Astrocyte (in vitro differentiated cells and primary cell): ENCODE measurements at regions not wholly inside any gene's neighbourhood (a gene's known extent, or its start where the extent isn't known, plus 50 kb on each side); places are given as distances from the start of the nearest gene placed in this dataset.

Source experiments
- CTCF ChIP-seq: IDR thresholded peaks from 2 replicates; pipeline ENCODE4 v1.5.1; 2011; ENCODE audit warnings: low read depth, mild to moderate bottlenecking, inconsistent platforms, low read length, moderate library complexity; ENCODE audit not compliant: insufficient read depth
- EZH2 ChIP-seq: IDR thresholded peaks from 2 replicates; pipeline ENCODE4 v1.6.1; 2012; ENCODE audit warnings: mild to moderate bottlenecking, low read length, inconsistent platforms; ENCODE audit not compliant: insufficient read depth

GRCh38 chr3:87733671-87734367 lies 325.0 kb downstream of the CGGBP1 start:
- TF ChIP-seq CTCF (no peak), EZH2 (no peak)
